ENCODE measurements at regions not wholly inside any gene's neighbourhood (a gene's known extent, or its start where the extent isn't known, plus 50 kb on each side); places are given as distances from the start of the nearest gene placed in this dataset.

- Histone ChIP-seq H2BK120ac (ENCODE audit: low read depth, low read length) (no peak overlapping the region), H4K8ac (ENCODE audit: low read depth, low read length) (no peak overlapping the region), H3K9ac (ENCODE audit: low read depth, low read length, poor library complexity) (no peak overlapping the region), H3K9me3 (replicated peaks in 1 of 2; ENCODE audit: control insufficient read depth in 2 of 2, insufficient read depth in 1 of 2, low read depth in 1 of 2, low read length in 2 of 2) (no peaks in the 10 kb centered on the region), H2AK5ac (ENCODE audit: low read depth, low read length) (no peak overlapping the region), H3K79me1 (ENCODE audit: low read depth, low read length) (no peaks in the 10 kb centered on the region), H3K4me2 (ENCODE audit: insufficient read depth, low read length, poor library complexity, severe bottlenecking) (no peak overlapping the region), H3K27ac (replicated peaks; ENCODE audit: low read length) (no peak overlapping the region), H4K91ac (ENCODE audit: low read depth, low read length, poor library complexity) (no peak overlapping the region), H3K4ac (ENCODE audit: low read length) (no peak overlapping the region), H3K14ac (ENCODE audit: low read length) (no peak overlapping the region), H3K18ac (ENCODE audit: low read length) (no peak overlapping the region), H2BK15ac (ENCODE audit: low read length) (no peak overlapping the region), H3K4me3 (ENCODE audit: low read length in 2 of 2) (no peak overlapping the region), H2AFZ (ENCODE audit: low read length) (no peak overlapping the region), H3K4me1 (ENCODE audit: control insufficient read depth in 2 of 2, insufficient read depth in 1 of 2, low read depth in 1 of 2, low read length in 2 of 2) (no peaks in the 10 kb centered on the region), H3K27me3 (ENCODE audit: control insufficient read depth in 3 of 3, insufficient read depth in 3 of 3, low read depth in 1 of 3, low read length in 3 of 3) (no peaks in the 10 kb centered on the region), H2BK12ac (ENCODE audit: low read length) (no peak overlapping the region), H3K23ac (ENCODE audit: low read depth, low read length, poor library complexity) (no peak overlapping the region), H3K36me3 (replicated peaks in 1 of 2; ENCODE audit: control insufficient read depth in 2 of 2, insufficient read depth in 2 of 2, low read length in 2 of 2) (no peaks in the 10 kb centered on the region), H2BK5ac (ENCODE audit: low read length) (no peak overlapping the region)
- no CpG with 5 or more reads among the region's 3 CpGs for WGBS, 2 donors (ENCODE audit: extremely low coverage in 2 of 2, insufficient read length in 2 of 2, insufficient replicate concordance in 1 of 2)
- DNase-seq (ENCODE audit: low spot score): no peak
These were observed 253.9 kb upstream of the GPC6 start for GRCh38 chr13:92972751-92973150.

GRCh38 chr13:92974905-92975429, 251.6 kb upstream of the GPC6 start:
- no peaks in the 10 kb centered on the region for H3K27me3 ChIP-seq (ENCODE audit: control insufficient read depth in 3 of 3, insufficient read depth in 3 of 3, low read depth in 1 of 3, low read length in 3 of 3)
- H2BK120ac ChIP-seq (ENCODE audit: low read depth, low read length): no peak overlapping the region
- H3K4me1 ChIP-seq (ENCODE audit: control insufficient read depth in 2 of 2, insufficient read depth in 1 of 2, low read depth in 1 of 2, low read length in 2 of 2): no peaks in the 10 kb centered on the region
- H3K36me3 ChIP-seq (replicated peaks in 1 of 2; ENCODE audit: control insufficient read depth in 2 of 2, insufficient read depth in 2 of 2, low read length in 2 of 2): no peaks in the 10 kb centered on the region
- peak overlapping the region in 1 of 2 donors; percentile 6 for H3K4me3 ChIP-seq (ENCODE audit: low read length in 2 of 2)
- H3K14ac ChIP-seq (ENCODE audit: low read length): peak overlapping the region; percentile 82
- H3K79me1 ChIP-seq (ENCODE audit: low read depth, low read length): no peaks in the 10 kb centered on the region
- H4K91ac ChIP-seq (ENCODE audit: low read depth, low read length, poor library complexity): no peak overlapping the region
- no peak overlapping the region for H3K4me2 ChIP-seq (ENCODE audit: insufficient read depth, low read length, poor library complexity, severe bottlenecking)
- no peak overlapping the region for H4K8ac ChIP-seq (ENCODE audit: low read depth, low read length)
- H3K27ac ChIP-seq (replicated peaks; ENCODE audit: low read length): no peak overlapping the region
- no peak overlapping the region for H3K9ac ChIP-seq (ENCODE audit: low read depth, low read length, poor library complexity)
- H2BK15ac ChIP-seq (ENCODE audit: low read length): no peak overlapping the region
- H3K9me3 ChIP-seq (replicated peaks in 1 of 2; ENCODE audit: control insufficient read depth in 2 of 2, insufficient read depth in 1 of 2, low read depth in 1 of 2, low read length in 2 of 2): no peaks in the 10 kb centered on the region
- H3K23ac ChIP-seq (ENCODE audit: low read depth, low read length, poor library complexity): peak overlapping the region; percentile 85
- peak overlapping the region; percentile 80 for H3K18ac ChIP-seq (ENCODE audit: low read length)
- no peak overlapping the region for H2BK5ac ChIP-seq (ENCODE audit: low read length)
- H2AFZ ChIP-seq (ENCODE audit: low read length): no peak overlapping the region
- H2AK5ac ChIP-seq (ENCODE audit: low read depth, low read length): peak overlapping the region; percentile 63
- H2BK12ac ChIP-seq (ENCODE audit: low read length): no peak overlapping the region
- no CpG with 5 or more reads among the region's 8 CpGs for WGBS, 2 donors (ENCODE audit: extremely low coverage in 2 of 2, insufficient read length in 2 of 2, insufficient replicate concordance in 1 of 2)
- DNase-seq (ENCODE audit: low spot score): no peak
- no peak overlapping the region for H3K4ac ChIP-seq (ENCODE audit: low read length)

- Histone ChIP-seq H3K18ac (ENCODE audit: low read length) (no peak overlapping the region), H3K9me3 (replicated peaks in 1 of 2; ENCODE audit: control insufficient read depth in 2 of 2, insufficient read depth in 1 of 2, low read depth in 1 of 2, low read length in 2 of 2) (no peaks in the 10 kb centered on the region), H3K27ac (replicated peaks; ENCODE audit: low read length) (no peak overlapping the region), H3K23ac (ENCODE audit: low read depth, low read length, poor library complexity) (no peak overlapping the region), H2BK15ac (ENCODE audit: low read length) (no peak overlapping the region), H4K91ac (ENCODE audit: low read depth, low read length, poor library complexity) (no peak overlapping the region), H2BK120ac (ENCODE audit: low read depth, low read length) (no peak overlapping the region), H4K8ac (ENCODE audit: low read depth, low read length) (no peak overlapping the region), H3K79me1 (ENCODE audit: low read depth, low read length) (no peaks in the 10 kb centered on the region), H2BK5ac (ENCODE audit: low read length) (no peak overlapping the region), H2AFZ (ENCODE audit: low read length) (no peak overlapping the region), H3K4me1 (ENCODE audit: control insufficient read depth in 2 of 2, insufficient read depth in 1 of 2, low read depth in 1 of 2, low read length in 2 of 2) (no peaks in the 10 kb centered on the region), H2BK12ac (ENCODE audit: low read length) (no peak overlapping the region), H3K27me3 (ENCODE audit: control insufficient read depth in 3 of 3, insufficient read depth in 3 of 3, low read depth in 1 of 3, low read length in 3 of 3) (no peaks in the 10 kb centered on the region), H3K14ac (ENCODE audit: low read length) (no peak overlapping the region), H3K36me3 (replicated peaks in 1 of 2; ENCODE audit: control insufficient read depth in 2 of 2, insufficient read depth in 2 of 2, low read length in 2 of 2) (no peaks in the 10 kb centered on the region), H3K4me3 (ENCODE audit: low read length in 2 of 2) (no peak overlapping the region), H2AK5ac (ENCODE audit: low read depth, low read length) (no peak overlapping the region), H3K9ac (ENCODE audit: low read depth, low read length, poor library complexity) (no peak overlapping the region), H3K4me2 (ENCODE audit: insufficient read depth, low read length, poor library complexity, severe bottlenecking) (no peak overlapping the region), H3K4ac (ENCODE audit: low read length) (no peak overlapping the region)
- DNase-seq (ENCODE audit: low spot score): no peak
These were observed 249.9 kb upstream of the GPC6 start for GRCh38 chr13:92976657-92977056.

GRCh38 chr13:92984151-92984550, 242.5 kb upstream of the GPC6 start:
- no peak overlapping the region for H2BK120ac ChIP-seq (ENCODE audit: low read depth, low read length)
- H3K9ac ChIP-seq (ENCODE audit: low read depth, low read length, poor library complexity): no peak overlapping the region
- H2AFZ ChIP-seq (ENCODE audit: low read length): no peak overlapping the region
- DNase-seq (ENCODE audit: low spot score): no peak
- H2AK5ac ChIP-seq (ENCODE audit: low read depth, low read length): no peak overlapping the region
- no peak overlapping the region for H3K23ac ChIP-seq (ENCODE audit: low read depth, low read length, poor library complexity)
- no peak overlapping the region for H4K8ac ChIP-seq (ENCODE audit: low read depth, low read length)
- H3K14ac ChIP-seq (ENCODE audit: low read length): no peak overlapping the region
- H2BK15ac ChIP-seq (ENCODE audit: low read length): no peak overlapping the region
- H3K4me2 ChIP-seq (ENCODE audit: insufficient read depth, low read length, poor library complexity, severe bottlenecking): no peak overlapping the region
- H3K9me3 ChIP-seq (replicated peaks in 1 of 2; ENCODE audit: control insufficient read depth in 2 of 2, insufficient read depth in 1 of 2, low read depth in 1 of 2, low read length in 2 of 2): no peaks in the 10 kb centered on the region
- no CpG with 5 or more reads among the region's 2 CpGs for WGBS, 2 donors (ENCODE audit: extremely low coverage in 2 of 2, insufficient read length in 2 of 2, insufficient replicate concordance in 1 of 2)
- no peaks in the 10 kb centered on the region for H3K79me1 ChIP-seq (ENCODE audit: low read depth, low read length)
- H2BK5ac ChIP-seq (ENCODE audit: low read length): no peak overlapping the region
- H3K36me3 ChIP-seq (replicated peaks in 1 of 2; ENCODE audit: control insufficient read depth in 2 of 2, insufficient read depth in 2 of 2, low read length in 2 of 2): no peaks in the 10 kb centered on the region
- no peak overlapping the region for H4K91ac ChIP-seq (ENCODE audit: low read depth, low read length, poor library complexity)
- no peaks in the 10 kb centered on the region for H3K4me1 ChIP-seq (ENCODE audit: control insufficient read depth in 2 of 2, insufficient read depth in 1 of 2, low read depth in 1 of 2, low read length in 2 of 2)
- no peaks in the 10 kb centered on the region for H3K27me3 ChIP-seq (ENCODE audit: control insufficient read depth in 3 of 3, insufficient read depth in 3 of 3, low read depth in 1 of 3, low read length in 3 of 3)
- no peak overlapping the region for H3K4me3 ChIP-seq (ENCODE audit: low read length in 2 of 2)
- H3K27ac ChIP-seq (replicated peaks; ENCODE audit: low read length): no peak overlapping the region
- H3K18ac ChIP-seq (ENCODE audit: low read length): no peak overlapping the region
- no peak overlapping the region for H2BK12ac ChIP-seq (ENCODE audit: low read length)
- no peak overlapping the region for H3K4ac ChIP-seq (ENCODE audit: low read length)

Data from neuronal stem cell (in vitro differentiated cells).